GM18907 (cell line): ENCODE measurements at regions not wholly inside any gene's neighbourhood (a gene's known extent, or its start where the extent isn't known, plus 50 kb on each side); places are given as distances from the start of the nearest gene placed in this dataset.

Source experiments
- ATAC-seq: cut with Tn5 transposase; IDR thresholded peaks from one replicate; pipeline ENCODE4 v1.9.1; 2021; ENCODE audit warnings: mild to moderate bottlenecking, moderate library complexity; ENCODE audit not compliant: unreplicated experiment

DNA sequence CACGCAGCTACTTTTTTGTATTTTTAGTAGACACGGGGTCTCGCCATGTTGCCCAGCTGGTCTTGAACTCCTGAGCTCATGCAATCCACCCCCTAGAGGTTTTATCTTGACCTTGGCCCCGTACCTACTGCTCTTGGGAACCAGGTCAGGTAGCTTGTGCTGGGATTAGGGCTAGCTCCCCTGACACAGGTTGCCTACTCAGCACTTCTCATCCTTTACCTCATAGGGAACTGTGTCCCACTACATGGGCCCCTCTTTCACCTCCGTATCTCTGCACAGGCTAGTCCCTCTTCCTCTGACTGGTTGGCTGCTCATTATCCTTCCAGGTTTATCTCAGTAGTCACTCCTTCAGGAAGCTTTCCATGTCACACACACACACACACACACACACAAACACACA, 58.0 kb upstream of the ITPRID1 start:
- ATAC-seq = no peak

DNA sequence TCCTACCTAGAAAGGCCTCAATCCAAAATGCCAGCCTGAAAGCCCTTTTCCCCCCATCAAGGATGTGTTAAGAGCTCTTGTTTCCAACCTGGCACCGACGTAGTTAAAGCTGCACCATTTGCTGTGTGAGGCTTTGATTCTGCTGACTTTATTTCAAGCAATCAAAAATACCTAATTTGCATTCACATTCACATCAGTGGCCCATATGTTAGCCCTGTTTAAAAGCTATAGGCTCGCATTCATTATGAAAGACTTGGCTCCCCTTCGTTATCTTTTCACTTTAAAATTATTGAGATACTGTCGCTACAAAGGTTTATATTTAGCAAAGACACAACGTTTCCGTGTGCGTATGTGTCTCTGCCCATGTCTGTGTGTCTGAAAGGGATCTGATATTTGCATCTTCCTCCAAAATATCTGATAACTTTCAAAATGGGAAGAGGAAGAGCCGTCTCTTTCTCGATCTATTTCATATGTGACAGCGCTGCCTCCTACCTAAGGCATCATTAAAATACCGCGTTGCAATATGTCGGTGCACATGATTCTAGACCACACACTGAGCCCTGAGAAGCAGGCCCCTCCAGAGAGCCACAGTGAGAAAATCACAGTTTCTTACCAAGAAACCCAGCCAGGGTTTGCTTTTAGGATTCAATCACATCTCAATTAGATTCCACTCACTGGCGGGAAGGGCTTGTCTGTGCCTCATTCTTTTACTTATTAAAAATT, 57.1 kb upstream of the ITPRID1 start:
- no peak for ATAC-seq

DNA sequence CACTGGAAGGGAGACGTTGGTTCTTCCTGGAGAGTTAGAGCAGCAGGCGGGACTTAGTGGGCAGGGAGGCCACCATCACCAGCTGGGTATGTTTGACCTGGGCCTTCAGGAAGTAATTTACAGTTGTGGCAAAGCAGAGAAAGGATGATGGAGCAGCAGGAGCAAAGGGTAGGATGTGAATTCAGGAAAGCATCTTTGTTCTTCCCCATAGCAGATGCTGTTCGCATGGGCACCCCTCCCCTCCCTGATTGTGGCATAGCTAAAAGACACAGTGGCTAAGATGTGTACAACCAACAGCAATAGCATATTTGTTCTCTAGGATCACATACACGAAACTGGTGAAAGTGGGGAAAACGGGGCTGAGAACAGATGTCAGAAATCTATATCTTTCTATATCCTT, 56.3 kb upstream of the ITPRID1 start:
- no peak for ATAC-seq

GRCh38 chr7:31458203-31458602, 55.7 kb upstream of the ITPRID1 start:
- no peak for ATAC-seq

DNA sequence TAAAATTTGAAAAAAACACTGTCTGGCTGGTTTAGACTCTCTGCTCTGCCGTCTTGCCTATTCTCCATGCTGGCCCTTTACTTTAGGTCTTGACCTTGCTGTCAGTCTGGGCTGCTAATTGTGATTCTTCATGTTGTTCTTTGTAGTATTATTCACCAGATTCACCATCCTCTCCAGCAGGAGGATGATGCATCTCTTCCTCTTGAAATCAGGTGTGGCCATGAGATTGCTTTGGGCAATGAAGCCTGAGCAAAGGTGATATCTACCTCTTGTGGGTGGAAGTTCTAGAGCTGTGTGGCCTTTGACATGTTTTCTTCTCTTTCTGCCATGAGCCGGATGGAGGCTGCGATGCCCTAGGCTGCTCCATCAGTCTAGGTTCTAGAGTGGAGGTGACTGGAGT, 51.3 kb upstream of the ITPRID1 start:
- no peak for ATAC-seq
